Endodermal cell (in vitro differentiated cells): ENCODE measurements at regions not wholly inside any gene's neighbourhood (a gene's known extent, or its start where the extent isn't known, plus 50 kb on each side); places are given as distances from the start of the nearest gene placed in this dataset.

Experiments
- DNase-seq: peaks from one replicate; pipeline ENCODE4 v3.0.0-alpha.2; 2017
- H3K27ac ChIP-seq: 2 replicates; pipeline ENCODE4 v1.5.1; 2013; ENCODE audit warnings: mild to moderate bottlenecking, low read depth, low read length, moderate library complexity
- H3K27me3 ChIP-seq: 2 replicates; pipeline ENCODE4 v1.6.1; 2013; ENCODE audit warnings: mild to moderate bottlenecking, low read length, moderate library complexity; ENCODE audit not compliant: insufficient read depth, control insufficient read depth, poor library complexity, severe bottlenecking
- H3K36me3 ChIP-seq: 2 replicates; pipeline ENCODE4 v1.7.0; 2013; ENCODE audit warnings: mild to moderate bottlenecking, low read length, moderate library complexity; ENCODE audit not compliant: control insufficient read depth, insufficient read depth
- H3K4me1 ChIP-seq: one replicate; pipeline ENCODE4 v1.7.0; 2013; ENCODE audit warnings: low read length; ENCODE audit not compliant: control insufficient read depth, insufficient read depth
- H3K4me3 ChIP-seq: 2 replicates; pipeline ENCODE4 v1.5.1; 2013; ENCODE audit warnings: mild to moderate bottlenecking, low read length, moderate library complexity
- H3K9ac ChIP-seq: 2 replicates; pipeline ENCODE4 v1.6.1; 2013; ENCODE audit warnings: mild to moderate bottlenecking, low read length, moderate library complexity; ENCODE audit not compliant: poor library complexity, severe bottlenecking; ENCODE audit errors: extremely low read depth
- H3K9me3 ChIP-seq: 2 replicates; pipeline ENCODE4 v1.6.1; 2013; ENCODE audit warnings: mild to moderate bottlenecking, low read length, moderate library complexity; ENCODE audit not compliant: control insufficient read depth
- H3K27ac Mint-ChIP-seq: 2 replicates; pipeline ENCODE4 v1.8.0; 2020; ENCODE audit warnings: mixed read lengths
- H3K27me3 Mint-ChIP-seq: 2 replicates; pipeline ENCODE4 v1.8.0; 2021; ENCODE audit warnings: mild to moderate bottlenecking, mixed read lengths; ENCODE audit not compliant: insufficient read depth
- H3K36me3 Mint-ChIP-seq: 2 replicates; pipeline ENCODE4 v1.8.0; 2020; ENCODE audit warnings: low read depth, mixed read lengths
- H3K4me1 Mint-ChIP-seq: 2 replicates; pipeline ENCODE4 v1.8.0; 2020; ENCODE audit warnings: mixed read lengths
- H3K4me3 Mint-ChIP-seq: 2 replicates; pipeline ENCODE4 v1.8.0; 2020; ENCODE audit warnings: mild to moderate bottlenecking, moderate library complexity, mixed read lengths
- H3K9me3 Mint-ChIP-seq: 2 replicates; pipeline ENCODE4 v1.8.0; 2020; ENCODE audit warnings: mild to moderate bottlenecking, mixed read lengths
- WGBS, 2 experiments: methylation state at CpG; one replicate each; pipeline versions ENCODE4 v1.1.5 to v1.1.7; 2013; ENCODE audit warnings: missing lambda C conversion rate in 2 of 2, mixed read lengths in 1 of 2; ENCODE audit not compliant: insufficient coverage in 1 of 2, insufficient read length in 1 of 2; 5-methylcytosine and 5-hydroxymethylcytosine counted together
- TF ChIP-seq, protein P1 (sequence below): fragments of 200-600 bp; sonication (generic); conservative IDR thresholded peaks from 2 replicates; pipeline ENCODE4 v1.5.0; 2021; ENCODE audit warnings: antibody characterized with exemption, mild to moderate bottlenecking

DNA sequence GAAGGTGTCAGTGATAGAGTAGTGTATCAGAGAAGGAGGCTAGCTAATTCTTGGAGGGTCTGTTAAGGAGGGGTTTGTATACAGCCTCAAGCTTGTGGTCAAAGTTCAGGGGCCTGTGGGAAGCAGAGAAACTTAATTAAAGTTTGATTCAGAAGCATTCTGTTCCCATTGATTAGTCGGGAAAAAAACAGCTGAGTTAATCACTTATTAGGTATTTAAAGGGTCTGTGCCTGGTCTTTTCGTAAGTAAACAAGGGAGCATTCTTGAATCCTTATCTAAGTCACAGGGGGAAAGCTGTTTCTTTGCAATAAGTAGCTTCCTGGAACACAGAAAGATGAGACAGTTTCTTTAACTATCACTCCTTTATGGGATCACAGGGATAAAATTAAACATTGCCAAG is 492.1 kb downstream of the PCDH10 start:
- H3K4me1 Mint-ChIP-seq = peaks cover 35% of the 10 kb centered on the region
- DNase-seq = no peak
- H3K4me1 ChIP-seq = peaks cover 20% of the 10 kb centered on the region
- no peaks in the 10 kb centered on the region for H3K36me3 ChIP-seq
- H3K4me3 Mint-ChIP-seq = peak overlapping the region; percentile 15
- WGBS, 2 experiments = 12 to 33% methylated on average over 2 of the region's 2 CpGs
- TF ChIP-seq, protein P1, sequence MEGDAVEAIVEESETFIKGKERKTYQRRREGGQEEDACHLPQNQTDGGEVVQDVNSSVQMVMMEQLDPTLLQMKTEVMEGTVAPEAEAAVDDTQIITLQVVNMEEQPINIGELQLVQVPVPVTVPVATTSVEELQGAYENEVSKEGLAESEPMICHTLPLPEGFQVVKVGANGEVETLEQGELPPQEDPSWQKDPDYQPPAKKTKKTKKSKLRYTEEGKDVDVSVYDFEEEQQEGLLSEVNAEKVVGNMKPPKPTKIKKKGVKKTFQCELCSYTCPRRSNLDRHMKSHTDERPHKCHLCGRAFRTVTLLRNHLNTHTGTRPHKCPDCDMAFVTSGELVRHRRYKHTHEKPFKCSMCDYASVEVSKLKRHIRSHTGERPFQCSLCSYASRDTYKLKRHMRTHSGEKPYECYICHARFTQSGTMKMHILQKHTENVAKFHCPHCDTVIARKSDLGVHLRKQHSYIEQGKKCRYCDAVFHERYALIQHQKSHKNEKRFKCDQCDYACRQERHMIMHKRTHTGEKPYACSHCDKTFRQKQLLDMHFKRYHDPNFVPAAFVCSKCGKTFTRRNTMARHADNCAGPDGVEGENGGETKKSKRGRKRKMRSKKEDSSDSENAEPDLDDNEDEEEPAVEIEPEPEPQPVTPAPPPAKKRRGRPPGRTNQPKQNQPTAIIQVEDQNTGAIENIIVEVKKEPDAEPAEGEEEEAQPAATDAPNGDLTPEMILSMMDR = no peak
- H3K9ac ChIP-seq = peak overlapping the region; percentile 47
- peaks cover 11% of the 10 kb centered on the region for H3K9me3 ChIP-seq
- no peaks in the 10 kb centered on the region for H3K27me3 Mint-ChIP-seq
- H3K27me3 ChIP-seq = no peaks in the 10 kb centered on the region
- peak overlapping the region; percentile 84 for H3K27ac Mint-ChIP-seq
- H3K27ac ChIP-seq = peak overlapping the region; percentile 20
- peaks cover 8% of the 10 kb centered on the region for H3K9me3 Mint-ChIP-seq
- peak overlapping the region; percentile 57 for H3K4me3 ChIP-seq
- peaks cover 6% of the 10 kb centered on the region for H3K36me3 Mint-ChIP-seq

DNA sequence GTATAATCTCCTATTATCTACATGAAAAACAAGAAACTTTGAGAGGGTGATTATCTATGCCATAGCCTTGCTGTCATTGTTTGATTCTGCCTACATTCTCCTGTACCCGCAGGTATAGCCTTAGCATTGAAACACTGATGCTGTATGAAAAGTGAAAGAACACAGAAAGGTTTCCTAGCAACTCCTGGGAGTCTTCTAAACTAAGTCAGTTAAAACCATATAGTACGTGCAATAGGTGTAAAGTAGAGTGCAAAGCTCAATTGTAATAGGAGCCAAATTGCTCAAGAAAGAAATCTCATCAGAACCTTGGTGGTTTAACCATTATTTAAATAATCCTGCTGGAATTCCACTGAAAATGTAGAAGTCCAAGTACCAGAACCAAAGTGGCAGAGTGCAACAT is 489.7 kb downstream of the PCDH10 start:
- TF ChIP-seq, protein P1 = no peak
- Mint-ChIP-seq H3K4me1 (peaks cover 35% of the 10 kb centered on the region), H3K9me3 (peaks cover 14% of the 10 kb centered on the region), H3K4me3 (no peak overlapping the region), H3K27me3 (no peaks in the 10 kb centered on the region), H3K27ac (no peak overlapping the region), H3K36me3 (peaks cover 13% of the 10 kb centered on the region)
- H3K9ac ChIP-seq = no peak overlapping the region
- no peak for DNase-seq
- H3K4me1 ChIP-seq = peaks cover 20% of the 10 kb centered on the region
- 92 to 94% methylated on average over 2 of the region's 2 CpGs for WGBS, 2 experiments
- no peak overlapping the region for H3K27ac ChIP-seq
- no peaks in the 10 kb centered on the region for H3K27me3 ChIP-seq
- H3K9me3 ChIP-seq = peaks cover 19% of the 10 kb centered on the region
- no peaks in the 10 kb centered on the region for H3K36me3 ChIP-seq
- H3K4me3 ChIP-seq = no peak overlapping the region

DNA sequence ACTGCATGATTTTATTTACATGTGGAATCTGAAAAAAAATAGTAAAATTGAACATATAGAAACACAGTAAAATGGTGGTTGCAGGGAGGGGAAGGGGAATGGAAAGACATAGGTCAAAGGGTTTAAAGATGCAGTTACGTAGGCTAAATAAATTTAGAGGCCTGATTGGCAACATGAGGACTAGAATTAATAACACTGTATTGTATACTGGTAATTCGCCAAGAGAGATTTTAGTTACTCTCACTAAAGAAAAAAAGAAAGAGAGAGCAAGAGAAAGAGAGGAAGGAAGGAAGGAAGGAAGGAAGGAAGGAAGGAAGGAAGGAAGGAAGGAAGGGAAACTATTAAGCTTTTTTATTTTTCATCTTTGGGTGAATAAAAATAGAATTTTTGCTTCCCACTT is 488.1 kb downstream of the PCDH10 start:
- Histone ChIP-seq H3K27ac (no peak overlapping the region), H3K36me3 (no peaks in the 10 kb centered on the region), H3K27me3 (no peaks in the 10 kb centered on the region), H3K4me1 (peaks cover 13% of the 10 kb centered on the region), H3K4me3 (no peak overlapping the region), H3K9ac (no peak overlapping the region), H3K9me3 (peaks cover 19% of the 10 kb centered on the region)
- H3K36me3 Mint-ChIP-seq = peaks cover 13% of the 10 kb centered on the region
- no peak overlapping the region for H3K4me3 Mint-ChIP-seq
- 94 to 100% methylated on average over 1 to 2 of the region's 2 CpGs for WGBS, 2 experiments
- H3K9me3 Mint-ChIP-seq = peaks cover 14% of the 10 kb centered on the region
- no peak overlapping the region for H3K27ac Mint-ChIP-seq
- no peaks in the 10 kb centered on the region for H3K27me3 Mint-ChIP-seq
- DNase-seq = no peak
- TF ChIP-seq, protein P1 = no peak
- peaks cover 23% of the 10 kb centered on the region for H3K4me1 Mint-ChIP-seq
